BE2C (cell line): ENCODE measurements at regions not wholly inside any gene's neighbourhood (a gene's known extent, or its start where the extent isn't known, plus 50 kb on each side); places are given as distances from the start of the nearest gene placed in this dataset.

Experiments used
- DNase-seq: peaks from one replicate; pipeline ENCODE4 v3.0.0-alpha.2; 2020
- H3K27me3 ChIP-seq: fragments of 250-450 bp; sonication (Bioruptor Pico); 2 replicates; pipeline ENCODE4 v1.5.1; 2020; ENCODE audit warnings: mild to moderate bottlenecking
- H3K36me3 ChIP-seq: fragments of 250-450 bp; sonication (Bioruptor Pico); 2 replicates; pipeline ENCODE4 v1.5.1; 2020; ENCODE audit warnings: mild to moderate bottlenecking
- H3K4me1 ChIP-seq: fragments of 250-450 bp; sonication (Bioruptor Pico); 2 replicates; pipeline ENCODE4 v1.5.1; 2020
- H3K4me3 ChIP-seq: 2 replicates; pipeline ENCODE4 v1.5.1; 2011; ENCODE audit warnings: low read depth, low read length
- H3K9me3 ChIP-seq: fragments of 250-450 bp; sonication (Bioruptor Pico); 2 replicates; pipeline ENCODE4 v1.5.1; 2020
- CTCF ChIP-seq: IDR thresholded peaks from 2 replicates; pipeline ENCODE4 v1.5.1; 2012; ENCODE audit warnings: mild to moderate bottlenecking, low read depth, low read length

- Histone ChIP-seq H3K4me3 (no peak overlapping the region), H3K27me3 (no peaks in the 10 kb centered on the region), H3K9me3 (no peaks in the 10 kb centered on the region), H3K4me1 (peaks cover 17% of the 10 kb centered on the region), H3K36me3 (no peaks in the 10 kb centered on the region)
- TF ChIP-seq CTCF = peak; percentile 53
- peak; percentile 71 for DNase-seq
Observed at GRCh38 chr5:174571662-174572397, 152.6 kb upstream of the MSX2 start.

GRCh38 chr5:174572591-174572990, 151.8 kb upstream of the MSX2 start:
- Histone ChIP-seq H3K27me3 (no peaks in the 10 kb centered on the region), H3K4me1 (peaks cover 17% of the 10 kb centered on the region), H3K9me3 (no peaks in the 10 kb centered on the region), H3K4me3 (no peak overlapping the region), H3K36me3 (no peaks in the 10 kb centered on the region)
- TF ChIP-seq CTCF = no peak
- no peak for DNase-seq

GRCh38 chr5:174573221-174573994, 151.0 kb upstream of the MSX2 start:
- Histone ChIP-seq H3K27me3 (no peaks in the 10 kb centered on the region), H3K36me3 (no peaks in the 10 kb centered on the region), H3K4me3 (no peak overlapping the region), H3K4me1 (peaks cover 17% of the 10 kb centered on the region), H3K9me3 (no peaks in the 10 kb centered on the region)
- DNase-seq = peak; percentile 44
- TF ChIP-seq CTCF = no peak

GRCh38 chr5:174575043-174575442, 149.3 kb upstream of the MSX2 start:
- DNase-seq = no peak
- no peak overlapping the region for H3K4me3 ChIP-seq
- no peak for TF ChIP-seq CTCF
- H3K36me3 ChIP-seq = no peaks in the 10 kb centered on the region
- no peaks in the 10 kb centered on the region for H3K27me3 ChIP-seq
- no peaks in the 10 kb centered on the region for H3K9me3 ChIP-seq
- peaks cover 17% of the 10 kb centered on the region for H3K4me1 ChIP-seq

- no peak for TF ChIP-seq CTCF
Observed at GRCh38 chr5:174576042-174576441, 148.3 kb upstream of the MSX2 start.

GRCh38 chr5:174581479-174581878, 142.9 kb upstream of the MSX2 start:
- H3K36me3 ChIP-seq = no peaks in the 10 kb centered on the region
- H3K4me3 ChIP-seq = no peak overlapping the region
- TF ChIP-seq CTCF = peak; percentile 87
- DNase-seq = peak; percentile 53
- H3K27me3 ChIP-seq = no peaks in the 10 kb centered on the region
- H3K4me1 ChIP-seq = no peaks in the 10 kb centered on the region
- peaks cover 4% of the 10 kb centered on the region for H3K9me3 ChIP-seq

More at GRCh38 chr5:174576042-174576441, 148.3 kb upstream of the MSX2 start:
- no peak for DNase-seq
- Histone ChIP-seq H3K36me3 (no peaks in the 10 kb centered on the region), H3K27me3 (no peaks in the 10 kb centered on the region), H3K4me1 (peaks cover 17% of the 10 kb centered on the region), H3K4me3 (no peak overlapping the region), H3K9me3 (no peaks in the 10 kb centered on the region)
